Astrocyte of the spinal cord (primary cell): ENCODE measurements at regions not wholly inside any gene's neighbourhood (a gene's known extent, or its start where the extent isn't known, plus 50 kb on each side); places are given as distances from the start of the nearest gene placed in this dataset.
A peak's percentile ranks its signal among the peaks of the same experiment; 100 is the strongest.
"Not testable (repeated sequence)": the region's sequence is repeated elsewhere in the genome, so short reads cannot be mapped to it uniquely, and the experiment has no call there.

ENCODE experiments used
- DNase-seq: peaks from one replicate; pipeline ENCODE4 v3.0.0; 2011; ENCODE audit warnings: low read depth, low spot score
- H3K4me3 ChIP-seq: 2 replicates; pipeline ENCODE4 v1.5.1; 2011; ENCODE audit warnings: low read depth, mild to moderate bottlenecking, low read length, moderate library complexity
- CTCF ChIP-seq: IDR thresholded peaks from 2 replicates; pipeline ENCODE4 v1.5.1; 2012; ENCODE audit warnings: low read depth, mild to moderate bottlenecking, low read length, inconsistent platforms
- in situ Hi-C: cut with HindIII; loops from 2 replicates; pipeline ENCODE4 v1.10.0; 2017; ENCODE audit warnings: low sequenced_read_pairs

GRCh38 chr9:81030027-81030426 is 659.3 kb downstream of the TLE1 start:
- no peak overlapping the region for H3K4me3 ChIP-seq
- TF ChIP-seq CTCF: no peak
- in situ Hi-C loops: no loop called here
- no peak for DNase-seq

- no peak overlapping the region for H3K4me3 ChIP-seq
- no peak for TF ChIP-seq CTCF
- in situ Hi-C loops: no loop called here
- DNase-seq: peak; percentile 95
Observed at GRCh38 chr9:81028504-81028903, 660.8 kb downstream of the TLE1 start.

DNA sequence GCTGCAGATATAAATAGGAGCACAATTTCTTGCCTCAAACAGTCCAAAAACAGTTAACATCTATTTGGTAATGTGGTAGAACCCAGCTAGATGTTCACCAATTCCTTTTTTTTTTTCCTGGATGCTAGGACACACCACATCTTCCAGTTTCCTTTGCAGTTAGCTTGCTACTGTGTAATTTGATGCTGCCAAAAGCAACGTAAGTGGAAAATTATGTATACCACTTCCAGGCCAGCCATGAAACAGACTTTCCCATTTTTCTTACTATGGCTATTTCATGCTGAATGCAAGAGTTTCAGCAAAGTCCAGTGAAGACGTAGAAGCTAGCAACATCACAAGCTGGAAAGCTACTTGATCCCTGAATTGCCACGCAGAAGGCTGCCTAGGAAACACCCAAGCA is 667.2 kb downstream of the TLE1 start:
- in situ Hi-C loops: no loop called here
- DNase-seq: peak; percentile 78
- TF ChIP-seq CTCF: no peak
- no peak overlapping the region for H3K4me3 ChIP-seq

GRCh38 chr9:81014945-81015344 is 674.4 kb downstream of the TLE1 start:
- in situ Hi-C loops, H3K4me3 ChIP-seq, DNase-seq: not testable (repeated sequence)

DNA sequence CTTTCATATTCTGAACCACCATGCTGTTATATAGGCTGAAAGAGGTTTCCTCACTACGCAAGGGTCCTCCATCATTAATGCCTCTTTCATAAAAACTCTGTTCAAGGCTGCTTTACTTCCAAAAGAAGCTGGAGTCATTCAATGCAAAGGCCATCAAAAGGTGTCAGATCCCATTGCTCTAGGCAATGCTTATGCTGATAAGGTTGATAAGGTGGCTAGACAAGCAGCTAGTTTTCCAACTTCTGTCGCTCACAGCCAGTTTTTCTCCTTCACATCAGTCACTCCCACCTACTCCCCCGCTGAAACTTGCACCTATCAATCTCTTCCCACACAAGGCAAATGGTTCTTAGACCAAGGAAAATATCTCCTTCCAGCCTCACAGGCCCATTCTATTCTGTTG is 676.2 kb downstream of the TLE1 start:
- H3K4me3 ChIP-seq, DNase-seq, in situ Hi-C loops: not testable (repeated sequence)

GRCh38 chr9:81002906-81003305 is 686.4 kb downstream of the TLE1 start:
- no peak for DNase-seq
- no peak for TF ChIP-seq CTCF
- no peak overlapping the region for H3K4me3 ChIP-seq
- in situ Hi-C loops: no loop called here

DNA sequence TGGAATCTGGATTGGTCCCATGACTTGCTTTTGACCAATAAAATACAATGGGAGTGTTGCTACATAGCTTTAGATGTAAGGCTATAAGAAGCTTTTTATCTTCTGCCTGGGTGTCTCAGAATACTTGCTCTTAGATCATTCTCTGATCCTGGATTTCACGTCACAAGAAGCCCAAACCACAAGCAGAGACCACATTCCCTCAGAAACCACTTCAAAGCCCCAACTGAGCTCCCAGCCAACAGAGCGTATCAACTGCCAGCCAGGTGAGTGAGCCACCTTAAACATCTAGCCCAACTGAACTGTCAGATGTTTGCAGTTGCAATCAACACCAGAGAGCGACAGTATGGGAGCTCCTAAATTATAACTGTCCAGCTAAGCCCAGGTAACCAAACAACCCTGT is 687.1 kb downstream of the TLE1 start:
- in situ Hi-C loops: no loop called here
- H3K4me3 ChIP-seq: no peak overlapping the region
- TF ChIP-seq CTCF: no peak
- DNase-seq: peak; percentile 67

GRCh38 chr9:80995759-80996158 is 693.6 kb downstream of the TLE1 start:
- H3K4me3 ChIP-seq: no peak overlapping the region
- in situ Hi-C loops: no loop called here
- no peak for TF ChIP-seq CTCF
- peak; percentile 36 for DNase-seq
